Mammary epithelial cell (primary cell): ENCODE measurements at regions not wholly inside any gene's neighbourhood (a gene's known extent, or its start where the extent isn't known, plus 50 kb on each side); places are given as distances from the start of the nearest gene placed in this dataset.

Experiments
- EZH2 ChIP-seq: IDR thresholded peaks from 2 replicates; pipeline ENCODE4 v1.6.1; 2012; ENCODE audit warnings: low read length, inconsistent platforms, borderline replicate concordance
- TF ChIP-seq, protein P1 (sequence below), 2 donors: IDR thresholded peaks in 1 of 2; conservative IDR thresholded peaks in 1 of 2; 2 replicates each; pipeline ENCODE4 v1.5.1; 2011 to 2012; ENCODE audit warnings: inconsistent platforms in 2 of 2, low read length in 2 of 2, mild to moderate bottlenecking in 2 of 2, control low read depth in 1 of 2, low read depth in 1 of 2; ENCODE audit not compliant: insufficient read depth in 1 of 2; ENCODE audit errors: extremely low read depth in 1 of 2

DNA sequence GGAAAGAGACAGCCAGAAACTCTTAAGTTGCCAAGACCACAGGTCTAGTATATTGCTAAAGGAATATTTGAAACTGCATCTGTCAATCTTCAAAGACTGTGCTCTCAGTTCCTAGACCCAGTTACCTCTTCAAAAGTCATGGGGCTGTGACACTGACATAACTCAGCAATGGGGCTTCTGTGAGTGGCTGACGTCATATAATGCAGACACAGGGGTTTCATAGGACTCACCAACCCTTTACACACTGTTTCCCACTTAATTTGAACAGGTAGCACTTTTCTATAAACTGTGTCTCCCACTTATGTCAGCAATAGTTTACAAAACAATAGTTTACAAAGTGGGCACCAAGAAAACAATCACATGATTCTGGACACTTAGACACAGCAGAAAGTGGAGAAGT lies 158.4 kb downstream of the GALC start:
- TF ChIP-seq, protein P1, sequence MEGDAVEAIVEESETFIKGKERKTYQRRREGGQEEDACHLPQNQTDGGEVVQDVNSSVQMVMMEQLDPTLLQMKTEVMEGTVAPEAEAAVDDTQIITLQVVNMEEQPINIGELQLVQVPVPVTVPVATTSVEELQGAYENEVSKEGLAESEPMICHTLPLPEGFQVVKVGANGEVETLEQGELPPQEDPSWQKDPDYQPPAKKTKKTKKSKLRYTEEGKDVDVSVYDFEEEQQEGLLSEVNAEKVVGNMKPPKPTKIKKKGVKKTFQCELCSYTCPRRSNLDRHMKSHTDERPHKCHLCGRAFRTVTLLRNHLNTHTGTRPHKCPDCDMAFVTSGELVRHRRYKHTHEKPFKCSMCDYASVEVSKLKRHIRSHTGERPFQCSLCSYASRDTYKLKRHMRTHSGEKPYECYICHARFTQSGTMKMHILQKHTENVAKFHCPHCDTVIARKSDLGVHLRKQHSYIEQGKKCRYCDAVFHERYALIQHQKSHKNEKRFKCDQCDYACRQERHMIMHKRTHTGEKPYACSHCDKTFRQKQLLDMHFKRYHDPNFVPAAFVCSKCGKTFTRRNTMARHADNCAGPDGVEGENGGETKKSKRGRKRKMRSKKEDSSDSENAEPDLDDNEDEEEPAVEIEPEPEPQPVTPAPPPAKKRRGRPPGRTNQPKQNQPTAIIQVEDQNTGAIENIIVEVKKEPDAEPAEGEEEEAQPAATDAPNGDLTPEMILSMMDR (conservative IDR thresholded peaks at IDR 0.05 in 1 of 2, IDR thresholded peaks at IDR 0.05 in 1 of 2; ENCODE audit: extremely low read depth in 1 of 2, insufficient read depth in 1 of 2, low read depth in 1 of 2, low read length in 2 of 2), result no peak
- no peak for TF ChIP-seq EZH2
